ENCODE measurements at regions not wholly inside any gene's neighbourhood (a gene's known extent, or its start where the extent isn't known, plus 50 kb on each side); places are given as distances from the start of the nearest gene placed in this dataset.

DNA sequence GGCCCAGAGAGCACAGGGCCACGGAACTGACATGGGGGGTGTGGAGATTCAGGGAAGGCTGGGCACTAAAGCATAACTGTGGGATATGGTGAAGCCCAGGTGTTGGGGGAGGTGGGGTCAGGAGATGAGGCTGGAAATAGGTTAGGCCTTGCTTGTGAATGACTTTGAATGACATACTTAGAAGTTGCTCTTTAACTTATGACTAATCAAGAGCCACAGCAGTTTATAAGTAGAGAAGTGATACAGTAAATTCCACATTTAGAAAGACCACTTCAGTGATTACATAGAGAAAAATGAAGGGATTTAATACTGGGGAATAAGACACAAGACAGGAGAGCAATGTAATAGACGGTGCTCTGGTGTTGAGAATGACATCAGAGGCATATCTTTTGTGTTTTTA is 120.8 kb upstream of the SEC61G start:
- TF ChIP-seq, protein P1, sequence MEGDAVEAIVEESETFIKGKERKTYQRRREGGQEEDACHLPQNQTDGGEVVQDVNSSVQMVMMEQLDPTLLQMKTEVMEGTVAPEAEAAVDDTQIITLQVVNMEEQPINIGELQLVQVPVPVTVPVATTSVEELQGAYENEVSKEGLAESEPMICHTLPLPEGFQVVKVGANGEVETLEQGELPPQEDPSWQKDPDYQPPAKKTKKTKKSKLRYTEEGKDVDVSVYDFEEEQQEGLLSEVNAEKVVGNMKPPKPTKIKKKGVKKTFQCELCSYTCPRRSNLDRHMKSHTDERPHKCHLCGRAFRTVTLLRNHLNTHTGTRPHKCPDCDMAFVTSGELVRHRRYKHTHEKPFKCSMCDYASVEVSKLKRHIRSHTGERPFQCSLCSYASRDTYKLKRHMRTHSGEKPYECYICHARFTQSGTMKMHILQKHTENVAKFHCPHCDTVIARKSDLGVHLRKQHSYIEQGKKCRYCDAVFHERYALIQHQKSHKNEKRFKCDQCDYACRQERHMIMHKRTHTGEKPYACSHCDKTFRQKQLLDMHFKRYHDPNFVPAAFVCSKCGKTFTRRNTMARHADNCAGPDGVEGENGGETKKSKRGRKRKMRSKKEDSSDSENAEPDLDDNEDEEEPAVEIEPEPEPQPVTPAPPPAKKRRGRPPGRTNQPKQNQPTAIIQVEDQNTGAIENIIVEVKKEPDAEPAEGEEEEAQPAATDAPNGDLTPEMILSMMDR (IDR thresholded peaks at IDR 0.05; ENCODE audit: low read length), result no peak
- no peak for TF ChIP-seq EZH2 (IDR thresholded peaks at IDR 0.05; ENCODE audit: borderline replicate concordance, low read length)

All from OCI-LY1 (cell line).